ENCODE measurements at regions not wholly inside any gene's neighbourhood (a gene's known extent, or its start where the extent isn't known, plus 50 kb on each side); places are given as distances from the start of the nearest gene placed in this dataset.

- no peaks in the 10 kb centered on the region for H3K36me3 ChIP-seq (ENCODE audit: insufficient read depth, low read length)
- no peaks in the 10 kb centered on the region for H3K79me2 ChIP-seq (ENCODE audit: insufficient read depth, low read length)
- DNase-seq (ENCODE audit: insufficient read length, low spot score, missing footprints), result no peak
- H3K4me2 ChIP-seq (ENCODE audit: insufficient read depth, low read length), result no peak overlapping the region
- H3K4me3 ChIP-seq (ENCODE audit: insufficient read depth, low read length), result no peak overlapping the region
- TF ChIP-seq, protein P1, sequence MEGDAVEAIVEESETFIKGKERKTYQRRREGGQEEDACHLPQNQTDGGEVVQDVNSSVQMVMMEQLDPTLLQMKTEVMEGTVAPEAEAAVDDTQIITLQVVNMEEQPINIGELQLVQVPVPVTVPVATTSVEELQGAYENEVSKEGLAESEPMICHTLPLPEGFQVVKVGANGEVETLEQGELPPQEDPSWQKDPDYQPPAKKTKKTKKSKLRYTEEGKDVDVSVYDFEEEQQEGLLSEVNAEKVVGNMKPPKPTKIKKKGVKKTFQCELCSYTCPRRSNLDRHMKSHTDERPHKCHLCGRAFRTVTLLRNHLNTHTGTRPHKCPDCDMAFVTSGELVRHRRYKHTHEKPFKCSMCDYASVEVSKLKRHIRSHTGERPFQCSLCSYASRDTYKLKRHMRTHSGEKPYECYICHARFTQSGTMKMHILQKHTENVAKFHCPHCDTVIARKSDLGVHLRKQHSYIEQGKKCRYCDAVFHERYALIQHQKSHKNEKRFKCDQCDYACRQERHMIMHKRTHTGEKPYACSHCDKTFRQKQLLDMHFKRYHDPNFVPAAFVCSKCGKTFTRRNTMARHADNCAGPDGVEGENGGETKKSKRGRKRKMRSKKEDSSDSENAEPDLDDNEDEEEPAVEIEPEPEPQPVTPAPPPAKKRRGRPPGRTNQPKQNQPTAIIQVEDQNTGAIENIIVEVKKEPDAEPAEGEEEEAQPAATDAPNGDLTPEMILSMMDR (IDR thresholded peaks at IDR 0.05; ENCODE audit: extremely low read depth, low read depth, low read length), result no peak
- no peak overlapping the region for H3K27ac ChIP-seq (ENCODE audit: low read depth, low read length)
- no peaks in the 10 kb centered on the region for H3K9me3 ChIP-seq (ENCODE audit: low read depth, low read length)
- no peaks in the 10 kb centered on the region for H3K27me3 ChIP-seq (ENCODE audit: insufficient read depth, low read length)
- H4K20me1 ChIP-seq (ENCODE audit: insufficient read depth, low read length), result no peaks in the 10 kb centered on the region
- H3K4me1 ChIP-seq (ENCODE audit: insufficient read depth, low read length), result no peaks in the 10 kb centered on the region
- H2AFZ ChIP-seq (ENCODE audit: low read length), result no peak overlapping the region
Measured at GRCh38 chr1:221949996-221950395, 208.1 kb upstream of the DUSP10 start.

DNA sequence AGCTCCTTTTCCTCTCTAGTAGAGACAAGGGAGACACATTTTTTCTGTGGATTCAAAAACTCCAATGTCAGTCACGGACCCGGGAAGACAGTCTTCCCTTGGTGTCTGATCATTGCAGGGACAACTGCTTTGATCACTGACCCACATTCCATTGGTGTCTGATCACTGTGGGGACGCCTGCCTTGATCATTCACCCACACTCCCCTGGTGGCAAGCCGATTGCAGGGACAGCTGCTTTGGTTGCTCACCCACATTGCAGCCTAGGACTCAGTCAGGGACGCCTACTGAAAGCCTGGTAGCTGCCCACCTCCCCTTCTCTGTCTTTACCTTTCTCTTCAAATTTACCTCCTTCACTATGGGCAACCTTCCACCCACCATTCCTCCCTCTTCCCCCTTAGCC is 206.6 kb upstream of the DUSP10 start:
- H4K20me1 ChIP-seq (ENCODE audit: insufficient read depth, low read length), result no peaks in the 10 kb centered on the region
- H2AFZ ChIP-seq (ENCODE audit: low read length), result no peak overlapping the region
- H3K4me2 ChIP-seq (ENCODE audit: insufficient read depth, low read length), result no peak overlapping the region
- TF ChIP-seq, protein P1 (IDR thresholded peaks at IDR 0.05; ENCODE audit: extremely low read depth, low read depth, low read length), result no peak
- H3K79me2 ChIP-seq (ENCODE audit: insufficient read depth, low read length), result no peaks in the 10 kb centered on the region
- H3K4me1 ChIP-seq (ENCODE audit: insufficient read depth, low read length), result no peaks in the 10 kb centered on the region
- DNase-seq (ENCODE audit: insufficient read length, low spot score, missing footprints), result no peak
- no peak overlapping the region for H3K4me3 ChIP-seq (ENCODE audit: insufficient read depth, low read length)
- H3K9me3 ChIP-seq (ENCODE audit: low read depth, low read length), result no peaks in the 10 kb centered on the region
- H3K36me3 ChIP-seq (ENCODE audit: insufficient read depth, low read length), result no peaks in the 10 kb centered on the region
- H3K27ac ChIP-seq (ENCODE audit: low read depth, low read length), result no peak overlapping the region
- no peaks in the 10 kb centered on the region for H3K27me3 ChIP-seq (ENCODE audit: insufficient read depth, low read length)

DNA sequence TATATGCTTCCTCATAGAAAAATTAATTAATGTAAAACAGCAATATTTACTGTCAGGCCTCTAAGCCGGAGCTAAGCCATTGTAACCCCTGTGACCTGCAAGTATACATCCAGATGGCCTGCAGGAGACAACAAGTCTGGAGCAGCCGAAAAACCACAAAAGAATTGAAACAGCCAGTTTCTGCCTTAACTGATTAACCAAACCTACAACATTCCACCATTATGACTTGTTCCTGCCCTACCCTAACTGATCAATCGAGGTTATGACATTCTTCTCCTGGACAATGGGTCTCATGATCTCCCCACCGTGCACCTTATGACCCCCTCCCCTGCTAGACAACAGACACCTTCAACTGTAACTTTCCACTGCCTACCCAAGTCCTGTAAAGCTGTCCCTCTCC is 205.8 kb upstream of the DUSP10 start:
- Histone ChIP-seq H3K36me3 (ENCODE audit: insufficient read depth, low read length) (no peaks in the 10 kb centered on the region), H2AFZ (ENCODE audit: low read length) (no peak overlapping the region), H3K9me3 (ENCODE audit: low read depth, low read length) (no peaks in the 10 kb centered on the region), H3K79me2 (ENCODE audit: insufficient read depth, low read length) (no peaks in the 10 kb centered on the region), H3K4me1 (ENCODE audit: insufficient read depth, low read length) (no peaks in the 10 kb centered on the region), H3K27ac (ENCODE audit: low read depth, low read length) (no peak overlapping the region), H3K27me3 (ENCODE audit: insufficient read depth, low read length) (no peaks in the 10 kb centered on the region), H3K4me2 (ENCODE audit: insufficient read depth, low read length) (no peak overlapping the region), H3K4me3 (ENCODE audit: insufficient read depth, low read length) (no peak overlapping the region), H4K20me1 (ENCODE audit: insufficient read depth, low read length) (no peaks in the 10 kb centered on the region)
- TF ChIP-seq, protein P1 (IDR thresholded peaks at IDR 0.05; ENCODE audit: extremely low read depth, low read depth, low read length), result no peak
- DNase-seq (ENCODE audit: insufficient read length, low spot score, missing footprints), result no peak

DNA sequence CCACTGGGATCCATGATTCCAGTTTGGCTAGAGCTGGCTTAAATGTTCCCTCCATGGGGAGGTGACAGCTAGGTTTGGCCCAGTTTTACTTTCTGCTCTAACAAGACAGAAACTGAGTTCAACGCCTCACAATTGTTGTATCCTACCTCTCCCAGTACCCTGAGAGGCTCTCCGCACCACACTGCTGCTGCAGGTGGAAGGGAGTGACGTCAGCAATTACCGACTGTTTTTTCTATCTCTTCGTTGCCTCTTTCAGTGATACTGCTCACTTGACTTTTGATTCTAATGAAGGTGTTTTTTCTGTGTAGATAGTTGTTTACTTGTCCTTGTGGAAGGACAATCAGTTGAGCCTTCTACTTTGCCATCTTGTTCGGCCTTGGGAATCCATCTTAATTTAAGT is 204.9 kb upstream of the DUSP10 start:
- no peaks in the 10 kb centered on the region for H3K9me3 ChIP-seq (ENCODE audit: low read depth, low read length)
- no peak overlapping the region for H3K27ac ChIP-seq (ENCODE audit: low read depth, low read length)
- no peak overlapping the region for H2AFZ ChIP-seq (ENCODE audit: low read length)
- DNase-seq (ENCODE audit: insufficient read length, low spot score, missing footprints), result no peak
- no peak overlapping the region for H3K4me3 ChIP-seq (ENCODE audit: insufficient read depth, low read length)
- H3K27me3 ChIP-seq (ENCODE audit: insufficient read depth, low read length), result no peaks in the 10 kb centered on the region
- H3K79me2 ChIP-seq (ENCODE audit: insufficient read depth, low read length), result no peaks in the 10 kb centered on the region
- H3K4me2 ChIP-seq (ENCODE audit: insufficient read depth, low read length), result no peak overlapping the region
- H3K4me1 ChIP-seq (ENCODE audit: insufficient read depth, low read length), result no peaks in the 10 kb centered on the region
- TF ChIP-seq, protein P1 (IDR thresholded peaks at IDR 0.05; ENCODE audit: extremely low read depth, low read depth, low read length), result no peak
- H3K36me3 ChIP-seq (ENCODE audit: insufficient read depth, low read length), result no peaks in the 10 kb centered on the region
- no peaks in the 10 kb centered on the region for H4K20me1 ChIP-seq (ENCODE audit: insufficient read depth, low read length)
